Panc1 (cell line): ENCODE measurements at regions not wholly inside any gene's neighbourhood (a gene's known extent, or its start where the extent isn't known, plus 50 kb on each side); places are given as distances from the start of the nearest gene placed in this dataset.

Experiments used
- ATAC-seq: fragments of 200-7000 bp; cut with Tn5 transposase; 2 replicates; pipeline ENCODE4 v1.9.1; 2020; ENCODE audit warnings: mild to moderate bottlenecking, moderate library complexity
- BruUV-seq: library from RNA; stranded (reverse); fragments of 400-500 nt; replicated peaks from 2 replicates; lab custom pipeline; 2021; lab: Mats Ljungman, UMichigan
- CTCF ChIA-PET: fragments of 300-600 bp; sonication (Branson Sonifier 250); formaldehyde crosslinking; loops from one replicate; lab custom pipeline; 2022; ENCODE audit warnings: antibody characterized with exemption; lab: Charles Lee
- POLR2A ChIA-PET: fragments of 300-600 bp; sonication (Branson Sonifier 250); formaldehyde crosslinking; loops from one replicate; lab custom pipeline; 2022; ENCODE audit warnings: antibody characterized with exemption; lab: Charles Lee
- DNase-seq: peaks from one replicate; pipeline ENCODE4 v3.0.0-alpha.2; 2010; ENCODE audit warnings: low read depth, low spot score
- H3K27ac ChIP-seq: 2 replicates; pipeline ENCODE4 v1.5.1; 2011; ENCODE audit warnings: mild to moderate bottlenecking, low read length, inconsistent platforms
- H3K27me3 ChIP-seq: fragments of 200-500 bp; sonication (Bioruptor generic); 2 replicates; pipeline ENCODE4 v1.6.0; 2014; ENCODE audit warnings: low read length, inconsistent platforms; ENCODE audit not compliant: control insufficient read depth, insufficient read depth
- H3K36me3 ChIP-seq: fragments of 200-500 bp; sonication (Bioruptor generic); 2 replicates; pipeline ENCODE4 v1.5.1; 2014; ENCODE audit warnings: inconsistent platforms, mild to moderate bottlenecking, low read length, moderate library complexity; ENCODE audit not compliant: control insufficient read depth, insufficient read depth
- H3K4me1 ChIP-seq: 2 replicates; pipeline ENCODE4 v1.5.1; 2011; ENCODE audit warnings: inconsistent platforms, mild to moderate bottlenecking, low read length, moderate library complexity; ENCODE audit not compliant: control insufficient read depth, insufficient read depth
- H3K4me3 ChIP-seq, 2 experiments: 2 replicates each; pipeline ENCODE4 v1.5.1; 2011 to 2012; ENCODE audit warnings: low read depth in 2 of 2, low read length in 2 of 2, mild to moderate bottlenecking in 2 of 2, inconsistent platforms in 1 of 2, moderate library complexity in 1 of 2
- H3K9me3 ChIP-seq: fragments of 200-500 bp; sonication (Bioruptor generic); 2 replicates; pipeline ENCODE4 v1.5.1; 2014; ENCODE audit warnings: low read depth, mild to moderate bottlenecking, inconsistent platforms, low read length, moderate library complexity; ENCODE audit not compliant: control insufficient read depth, insufficient read depth
- POLR2AphosphoS5 ChIP-seq: IDR thresholded peaks from 2 replicates; pipeline ENCODE4 v1.6.1; 2012; ENCODE audit warnings: mild to moderate bottlenecking, low read depth, low read length, moderate library complexity
- REST ChIP-seq, 2 experiments: IDR thresholded peaks; 2 replicates each; pipeline ENCODE4 v1.6.1; 2011 to 2012; ENCODE audit warnings: low read depth in 2 of 2, control low read depth in 1 of 2, low read length in 1 of 2, mild to moderate bottlenecking in 1 of 2, moderate library complexity in 1 of 2; ENCODE audit not compliant: insufficient read depth in 1 of 2
- SIN3A ChIP-seq: IDR thresholded peaks from 2 replicates; pipeline ENCODE4 v1.6.1; 2012; ENCODE audit warnings: low read depth, mild to moderate bottlenecking, low read length, moderate library complexity, borderline replicate concordance; ENCODE audit not compliant: insufficient read depth
- TCF7L2 ChIP-seq: IDR thresholded peaks from 2 replicates; pipeline ENCODE4 v1.6.1; 2011; ENCODE audit warnings: mild to moderate bottlenecking, low read depth, low read length, inconsistent platforms
- in situ Hi-C: cut with HindIII; loops from 2 replicates; pipeline ENCODE4 v1.10.0; 2016; ENCODE audit warnings: low sequenced_read_pairs, low pct_unique_long_range_greater_than_20kb
- intact Hi-C: fragments of 100-400 bp; cut with micrococcal nuclease; formaldehyde crosslinking; loops from one replicate; pipeline ENCODE4 v1.10.0; 2022; ENCODE audit not compliant: unreplicated experiment
- TF ChIP-seq, protein P1 (sequence below): fragments of 450-650 bp; IDR thresholded peaks from 2 replicates; pipeline ENCODE4 v1.5.1; 2017; ENCODE audit warnings: mild to moderate bottlenecking

GRCh38 chr4:14404730-14405129, 597.6 kb upstream of the CPEB2 start:
- Histone ChIP-seq H3K27ac (no peak overlapping the region), H3K9me3 (no peaks in the 10 kb centered on the region), H3K4me1 (no peaks in the 10 kb centered on the region), H3K4me3 (no peak overlapping the region), H3K27me3 (no peaks in the 10 kb centered on the region), H3K36me3 (no peaks in the 10 kb centered on the region)
- TF ChIP-seq TCF7L2 (no peak), REST (IDR thresholded peaks at IDR 0.05; ENCODE audit: insufficient read depth in 1 of 2, low read depth in 2 of 2, low read length in 1 of 2) (no peak), POLR2AphosphoS5 (no peak), SIN3A (no peak)
- TF ChIP-seq, protein P1, sequence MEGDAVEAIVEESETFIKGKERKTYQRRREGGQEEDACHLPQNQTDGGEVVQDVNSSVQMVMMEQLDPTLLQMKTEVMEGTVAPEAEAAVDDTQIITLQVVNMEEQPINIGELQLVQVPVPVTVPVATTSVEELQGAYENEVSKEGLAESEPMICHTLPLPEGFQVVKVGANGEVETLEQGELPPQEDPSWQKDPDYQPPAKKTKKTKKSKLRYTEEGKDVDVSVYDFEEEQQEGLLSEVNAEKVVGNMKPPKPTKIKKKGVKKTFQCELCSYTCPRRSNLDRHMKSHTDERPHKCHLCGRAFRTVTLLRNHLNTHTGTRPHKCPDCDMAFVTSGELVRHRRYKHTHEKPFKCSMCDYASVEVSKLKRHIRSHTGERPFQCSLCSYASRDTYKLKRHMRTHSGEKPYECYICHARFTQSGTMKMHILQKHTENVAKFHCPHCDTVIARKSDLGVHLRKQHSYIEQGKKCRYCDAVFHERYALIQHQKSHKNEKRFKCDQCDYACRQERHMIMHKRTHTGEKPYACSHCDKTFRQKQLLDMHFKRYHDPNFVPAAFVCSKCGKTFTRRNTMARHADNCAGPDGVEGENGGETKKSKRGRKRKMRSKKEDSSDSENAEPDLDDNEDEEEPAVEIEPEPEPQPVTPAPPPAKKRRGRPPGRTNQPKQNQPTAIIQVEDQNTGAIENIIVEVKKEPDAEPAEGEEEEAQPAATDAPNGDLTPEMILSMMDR = no peak
- ATAC-seq = no peak
- ChIA-PET CTCF (no interaction called here), POLR2A (no interaction called here)
- DNase-seq = no peak
- BruUV-seq = no TSS peak
- in situ Hi-C loops = no loop called here
- intact Hi-C loops = no loop called here

DNA sequence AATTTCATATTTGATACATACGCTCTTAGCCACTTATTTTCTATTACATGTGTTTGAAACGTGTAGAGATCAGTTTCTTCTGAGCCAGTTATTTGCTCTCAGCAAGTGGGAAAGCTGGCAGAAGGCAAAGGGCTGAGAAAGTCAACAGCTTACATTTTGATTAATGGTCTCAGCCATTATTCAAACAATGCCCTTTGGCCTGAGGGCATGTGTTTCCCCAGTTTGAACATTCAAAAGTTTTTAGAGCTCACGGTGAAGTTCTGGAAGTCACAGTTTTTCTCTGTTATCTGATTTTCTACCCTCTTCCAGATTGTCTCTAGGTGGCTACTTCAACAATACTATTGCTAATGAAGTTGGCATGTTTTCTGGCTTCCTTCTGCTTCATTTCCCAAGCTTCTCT, 591.8 kb upstream of the CPEB2 start:
- H3K4me1 ChIP-seq = no peaks in the 10 kb centered on the region
- no peaks in the 10 kb centered on the region for H3K36me3 ChIP-seq
- H3K27me3 ChIP-seq = no peaks in the 10 kb centered on the region
- H3K4me3 ChIP-seq = no peak overlapping the region
- POLR2A ChIA-PET = no interaction called here
- ATAC-seq = no peak
- CTCF ChIA-PET = no interaction called here
- H3K27ac ChIP-seq = no peak overlapping the region
- no peak for DNase-seq
- no peaks in the 10 kb centered on the region for H3K9me3 ChIP-seq
- in situ Hi-C loops = no loop called here
- no peak for TF ChIP-seq TCF7L2
- TF ChIP-seq, protein P1 = no peak
- TF ChIP-seq SIN3A = no peak
- TF ChIP-seq POLR2AphosphoS5 = no peak
- TF ChIP-seq REST (IDR thresholded peaks at IDR 0.05; ENCODE audit: insufficient read depth in 1 of 2, low read depth in 2 of 2, low read length in 1 of 2) = no peak
- BruUV-seq = no TSS peak
- intact Hi-C loops = no loop called here
